Activated naive CD4-positive, alpha-beta T cell treated with anti-CD3 and anti-CD28 coated beads, Interleukin-2, amount 50 U/mL, for 16 hours (primary cell): ENCODE measurements at regions not wholly inside any gene's neighbourhood (a gene's known extent, or its start where the extent isn't known, plus 50 kb on each side); places are given as distances from the start of the nearest gene placed in this dataset.
"Not testable (repeated sequence)": the region's sequence is repeated elsewhere in the genome, so short reads cannot be mapped to it uniquely, and the experiment has no call there.

ENCODE experiments used
- DNase-seq: peaks from one replicate; pipeline ENCODE4 v3.0.0-alpha.2; 2020

DNA sequence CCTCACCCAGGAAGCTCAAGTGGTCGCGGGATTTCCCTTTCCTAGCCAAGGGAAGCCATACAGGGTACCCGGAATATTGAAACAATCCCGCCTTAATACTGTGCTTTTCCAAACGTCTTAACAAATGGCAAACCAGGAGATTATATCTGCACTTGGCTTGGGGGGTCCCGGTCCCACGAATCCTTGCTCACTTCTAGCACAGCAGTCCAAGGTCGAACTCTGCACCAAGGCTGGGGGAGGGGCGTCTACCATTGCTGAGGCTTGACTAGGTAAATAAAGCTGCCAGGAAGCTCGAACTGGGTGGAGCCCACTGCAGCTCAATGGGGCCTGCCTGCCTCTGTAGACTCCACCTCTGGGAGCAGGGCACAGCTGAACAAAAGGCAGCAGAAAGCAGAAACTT lies 1644.8 kb downstream of the PCDH9 start:
- no peak for DNase-seq

DNA sequence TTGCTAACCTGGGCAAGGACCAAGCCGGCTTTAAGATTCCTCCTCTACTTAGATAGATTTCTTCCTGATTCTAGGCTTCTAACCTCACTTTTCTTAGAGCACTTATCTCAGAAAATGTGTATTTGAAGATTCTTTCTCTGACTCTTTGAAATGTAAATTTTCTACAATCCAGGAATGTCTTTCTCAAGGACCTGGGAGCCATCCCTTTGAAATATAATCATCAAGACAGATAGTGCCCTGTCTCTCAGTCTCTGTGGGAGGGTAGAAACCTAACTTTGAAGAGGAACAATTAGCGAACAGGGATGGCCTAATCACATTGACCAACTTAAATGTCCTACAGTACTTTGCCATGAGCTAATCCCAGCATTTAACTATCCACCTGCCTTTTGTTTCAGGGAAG lies 1646.0 kb downstream of the PCDH9 start:
- DNase-seq: no peak

DNA sequence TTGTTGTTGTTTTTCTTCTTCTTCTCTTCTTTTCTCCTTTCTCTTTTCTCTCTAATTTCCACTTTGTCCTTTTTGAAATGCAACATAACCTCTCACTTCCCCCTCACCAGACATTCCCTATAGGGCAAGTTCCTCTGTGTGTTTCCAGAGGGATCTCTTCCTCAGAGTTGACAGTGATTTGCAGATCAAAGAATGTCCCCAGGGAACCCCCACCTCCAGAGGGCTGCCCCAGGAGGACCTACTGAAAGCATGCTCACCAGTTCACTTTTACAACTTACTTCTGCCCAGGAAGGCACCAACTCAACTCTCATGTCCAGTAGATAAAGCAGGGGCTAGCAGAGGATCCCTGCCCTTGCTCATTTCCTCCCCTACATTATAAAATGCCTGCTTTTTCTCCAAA lies 1648.0 kb downstream of the PCDH9 start:
- no peak for DNase-seq

DNA sequence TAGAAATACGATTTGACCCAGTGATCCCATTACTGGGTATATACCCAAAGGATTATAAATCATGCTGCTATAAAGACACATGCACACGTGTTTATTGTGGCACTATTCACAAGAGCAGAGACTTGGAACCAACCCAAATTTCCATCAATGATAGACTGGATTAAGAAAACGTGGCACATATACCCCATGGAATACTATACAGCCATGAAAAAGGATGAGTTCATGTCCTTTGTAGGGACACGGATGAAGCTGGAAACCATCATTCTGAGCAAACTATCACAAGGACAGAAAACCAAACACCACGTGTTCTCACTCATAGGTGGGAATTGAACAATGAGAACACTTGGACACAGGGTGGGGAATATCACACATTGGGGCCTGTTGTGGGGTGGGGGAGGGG lies 1665.6 kb downstream of the PCDH9 start:
- DNase-seq: not testable (repeated sequence)

DNA sequence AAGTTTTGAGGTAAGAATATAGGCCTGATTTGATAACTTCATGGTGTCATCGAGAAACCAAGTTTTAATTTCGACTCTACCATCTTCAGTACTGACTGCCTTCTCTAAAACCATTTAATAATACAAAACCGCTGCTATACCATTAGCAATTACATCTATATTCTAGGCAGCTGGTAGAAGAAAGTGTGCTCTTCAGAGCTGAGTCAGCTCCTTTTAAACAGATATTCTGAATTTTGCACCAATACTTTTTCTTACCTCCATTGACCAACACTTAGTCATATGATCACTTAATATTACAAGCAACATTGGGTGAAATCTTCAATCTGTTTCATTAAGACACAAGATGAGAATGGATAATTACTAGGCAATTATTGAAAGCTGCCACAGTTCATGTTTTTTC lies 1667.8 kb downstream of the PCDH9 start:
- DNase-seq: no peak

DNA sequence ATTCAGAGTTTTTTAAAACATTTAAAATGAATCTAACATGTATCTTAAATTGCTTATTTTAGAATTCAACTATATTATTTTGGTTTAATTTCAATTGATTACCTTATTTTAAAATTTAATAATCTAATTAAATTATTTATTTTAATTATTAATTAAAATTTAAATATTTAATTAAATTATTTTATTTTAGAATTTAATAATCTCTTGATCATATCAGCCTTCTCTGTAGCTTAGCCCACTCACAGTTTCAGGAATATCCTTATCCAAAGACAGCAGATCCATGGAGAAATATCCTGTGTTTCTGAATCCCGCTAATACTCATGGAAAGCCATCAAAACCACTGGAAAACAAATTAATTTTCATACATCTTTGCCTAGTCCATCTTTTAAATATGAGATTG lies 1669.2 kb downstream of the PCDH9 start:
- DNase-seq: no peak

DNA sequence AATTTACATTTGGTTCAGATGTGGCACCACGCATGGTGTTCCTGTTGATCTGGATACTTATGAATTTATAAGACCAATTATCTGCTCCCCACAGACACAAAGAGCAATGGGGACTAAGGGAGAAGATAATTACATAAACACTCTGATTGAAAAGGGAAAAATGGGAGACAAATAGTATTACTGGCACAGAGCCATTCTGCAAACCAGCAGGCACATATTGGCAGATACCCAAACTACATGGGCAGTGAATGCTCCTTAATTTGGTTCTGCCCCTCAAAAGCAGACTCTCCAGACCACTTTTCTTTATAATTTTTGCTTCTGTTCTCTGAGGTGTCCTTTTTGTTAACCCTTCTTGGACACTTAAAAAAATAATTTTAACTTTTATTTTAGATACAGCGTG lies 1674.2 kb downstream of the PCDH9 start:
- DNase-seq: no peak

DNA sequence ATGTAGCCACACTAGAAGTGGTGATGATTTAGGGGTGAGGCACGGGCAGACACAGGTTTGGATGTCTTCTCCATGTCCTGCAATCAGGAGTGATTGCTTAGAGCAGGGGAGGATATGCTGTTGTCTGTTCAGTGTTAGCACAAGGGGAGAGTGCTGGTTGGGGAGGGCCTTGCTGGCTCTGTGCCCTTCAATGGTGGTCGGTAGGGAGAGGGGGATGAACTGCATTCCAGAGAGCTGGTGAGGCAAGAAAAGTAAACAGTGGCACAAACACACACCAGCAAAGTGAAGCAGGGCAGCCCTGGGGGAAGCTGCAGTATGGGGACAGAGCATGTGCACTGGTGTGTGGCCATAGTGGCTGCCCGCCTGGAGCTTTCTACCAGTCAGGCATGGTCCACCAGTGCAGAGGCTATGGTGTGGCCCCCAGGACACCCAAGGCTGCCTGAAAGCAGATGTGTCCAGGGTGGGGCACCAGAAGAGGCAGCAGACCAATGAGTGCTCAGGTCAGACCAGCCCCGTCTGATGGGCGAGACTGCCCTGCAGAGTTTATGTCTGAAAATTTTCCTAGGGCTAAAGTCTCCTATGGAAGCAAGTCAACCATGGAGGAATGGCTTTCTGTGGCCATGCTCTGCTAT lies 1676.9 kb downstream of the PCDH9 start:
- DNase-seq: no peak

DNA sequence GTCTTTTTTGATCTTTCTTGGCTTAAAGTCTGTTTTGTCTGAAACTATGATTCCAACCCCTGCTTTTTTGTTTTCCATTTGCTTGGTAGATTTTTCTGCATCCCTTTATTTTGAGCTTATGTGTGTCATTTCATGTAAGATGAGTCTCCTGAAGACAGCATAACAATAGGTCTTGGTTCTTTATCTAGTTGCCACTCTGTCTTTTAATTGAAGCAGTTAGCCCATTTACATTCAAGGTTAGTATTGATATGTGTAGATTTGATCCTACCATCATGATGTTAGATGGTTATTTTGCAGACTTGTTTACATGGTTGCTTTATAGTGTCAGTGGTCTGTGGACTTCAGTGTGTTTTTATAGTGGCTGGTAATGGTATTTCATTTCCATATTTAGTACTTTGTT lies 1678.9 kb downstream of the PCDH9 start:
- DNase-seq: no peak

DNA sequence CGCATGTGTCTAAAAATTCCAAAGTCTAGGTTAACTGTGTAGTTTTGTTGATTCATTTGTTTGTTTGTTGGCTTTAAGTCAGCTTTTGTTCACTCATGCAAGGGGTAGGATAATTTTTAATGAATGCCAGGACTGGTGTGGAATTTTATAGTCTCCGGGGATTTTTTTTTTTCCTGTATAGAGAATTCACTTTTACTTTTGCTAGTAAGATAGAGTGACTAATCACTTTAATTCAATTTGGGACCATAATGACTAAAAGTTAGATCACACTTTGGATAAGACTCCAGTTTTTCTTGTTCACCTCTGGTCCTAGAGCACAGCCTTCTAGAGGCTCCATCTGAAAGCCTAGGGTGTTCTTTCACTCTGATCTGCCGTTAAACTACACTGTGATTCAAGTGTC lies 1690.0 kb downstream of the PCDH9 start:
- DNase-seq: no peak

DNA sequence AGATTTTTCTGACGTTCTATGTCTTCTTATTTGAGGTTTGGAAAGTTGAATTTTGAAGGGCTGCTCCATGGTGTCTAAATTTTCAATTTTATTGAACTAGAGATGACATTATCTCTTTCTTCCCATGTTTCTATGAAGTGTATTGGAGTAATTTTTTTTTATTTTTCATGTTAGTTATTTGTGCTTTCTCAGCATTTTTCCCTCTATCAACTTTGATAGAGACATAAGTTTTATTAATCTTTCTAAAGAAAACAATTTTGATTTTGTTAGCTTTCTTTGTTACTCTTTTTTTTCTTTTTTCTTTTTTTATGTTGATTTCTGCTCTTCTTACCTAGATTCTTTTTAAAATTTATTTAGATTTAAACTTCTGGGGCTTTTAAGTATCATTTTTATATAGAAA lies 1694.8 kb downstream of the PCDH9 start:
- DNase-seq: no peak

DNA sequence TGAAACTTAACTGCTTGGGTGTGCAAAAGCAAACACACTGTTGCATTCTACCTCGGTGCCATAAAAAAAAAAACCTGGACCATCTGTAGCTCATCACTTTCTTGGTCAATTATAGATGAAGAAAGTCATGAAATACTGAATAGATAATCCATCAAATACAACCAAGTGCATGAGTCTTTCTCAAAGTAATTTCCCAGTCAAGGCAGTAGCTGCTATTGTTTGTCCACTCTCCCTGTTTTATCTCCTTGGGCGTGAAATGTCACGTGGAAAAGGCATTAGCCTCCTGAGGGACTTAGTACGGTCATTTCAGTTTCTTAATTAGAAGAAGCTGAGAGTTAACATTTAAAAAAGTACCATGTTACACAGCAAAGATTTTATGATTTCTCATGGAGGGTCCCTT lies 1697.9 kb downstream of the PCDH9 start:
- DNase-seq: no peak

DNA sequence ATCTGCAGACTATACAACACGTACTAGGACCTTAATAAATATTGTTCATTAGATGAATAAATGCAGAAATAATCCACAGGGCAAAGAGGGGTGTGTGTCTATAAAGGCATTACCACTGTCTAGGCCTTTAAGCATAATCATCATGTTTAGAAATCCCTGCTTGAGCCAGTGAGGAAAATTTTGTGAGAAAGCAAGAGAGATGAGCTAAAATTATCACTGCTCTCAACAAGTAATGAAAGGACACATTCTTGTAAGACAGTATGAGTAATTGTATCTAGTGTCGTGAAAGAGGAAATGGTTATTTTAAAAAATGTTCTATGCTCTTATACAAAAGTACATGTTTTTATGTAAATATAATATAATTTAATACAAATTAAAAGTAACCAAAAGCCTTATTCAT lies 1699.4 kb downstream of the PCDH9 start:
- no peak for DNase-seq

DNA sequence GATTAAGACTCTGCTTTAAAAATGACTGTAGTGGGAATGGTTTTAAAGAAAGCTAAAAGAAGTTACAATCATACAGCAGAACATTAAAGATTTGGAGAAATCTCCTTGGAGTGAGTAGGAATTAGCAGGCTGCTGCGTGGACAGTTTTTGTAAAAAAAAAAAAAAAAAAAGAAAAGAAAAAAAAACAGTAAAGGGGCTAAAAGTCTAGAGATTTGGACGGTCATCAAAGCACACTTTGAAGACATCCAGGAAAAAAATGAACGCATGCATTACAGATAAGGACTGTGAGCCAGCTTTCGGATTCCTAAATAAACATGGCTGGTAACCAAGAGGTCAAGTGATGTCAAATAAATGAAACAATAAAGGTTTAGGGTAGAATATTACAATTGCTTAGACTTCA lies 1700.6 kb downstream of the PCDH9 start:
- DNase-seq: no peak

DNA sequence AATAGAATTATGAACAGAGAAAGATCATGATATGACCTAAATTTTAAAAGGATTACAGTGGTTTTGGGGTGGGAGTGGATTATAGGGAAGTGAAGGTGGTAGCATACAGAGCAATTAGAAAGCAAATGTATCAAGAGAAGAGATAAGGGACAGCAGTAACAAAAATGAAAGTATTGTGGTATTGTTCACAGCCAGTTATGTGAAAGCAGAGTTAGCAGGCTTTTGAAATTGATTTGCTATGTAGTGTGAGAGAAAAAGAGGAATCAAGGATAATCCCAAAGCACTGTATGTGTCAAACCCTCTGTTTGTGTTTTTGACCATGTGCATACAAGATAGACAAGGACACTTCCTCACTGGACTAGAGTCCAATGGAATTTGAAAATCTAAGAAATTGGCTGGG lies 1721.4 kb downstream of the PCDH9 start:
- no peak for DNase-seq

DNA sequence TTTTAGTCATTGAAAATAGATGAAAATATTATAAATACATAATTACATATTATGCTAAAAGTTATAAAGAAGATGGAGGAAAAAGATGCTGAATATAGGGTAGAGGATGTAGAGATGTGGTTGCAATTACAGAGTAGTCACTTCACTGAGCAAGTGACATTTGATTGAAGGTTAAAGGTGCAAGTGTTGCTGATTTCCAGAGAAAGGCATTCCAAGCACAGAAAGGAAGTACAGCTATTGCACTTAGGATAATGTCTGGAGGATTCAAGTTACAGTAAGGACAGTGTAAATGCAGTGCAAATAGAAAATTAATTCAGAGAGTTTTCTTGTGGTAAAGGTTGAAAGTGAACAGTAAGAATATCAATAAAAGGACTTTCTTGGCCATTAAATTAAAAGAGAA lies 1721.8 kb downstream of the PCDH9 start:
- DNase-seq: no peak

DNA sequence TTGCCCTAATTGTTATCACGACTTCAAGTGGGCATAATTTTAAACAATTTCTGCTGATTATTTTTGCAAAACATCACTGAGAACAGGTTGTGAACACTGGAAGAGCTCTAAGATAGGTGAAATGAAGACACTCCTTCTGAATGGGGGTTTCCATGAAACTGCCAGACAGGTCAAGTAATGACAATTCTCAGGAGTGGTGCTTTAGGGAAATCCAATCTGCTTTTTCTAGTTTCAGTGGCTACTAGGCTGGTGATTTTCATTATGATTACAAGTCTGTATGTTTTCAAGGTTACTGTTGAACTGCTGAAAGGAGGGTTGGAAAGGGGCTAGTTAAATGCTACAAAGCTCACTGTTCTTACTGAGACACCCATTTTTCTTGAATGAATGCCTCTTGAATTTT lies 1724.2 kb downstream of the PCDH9 start:
- no peak for DNase-seq

DNA sequence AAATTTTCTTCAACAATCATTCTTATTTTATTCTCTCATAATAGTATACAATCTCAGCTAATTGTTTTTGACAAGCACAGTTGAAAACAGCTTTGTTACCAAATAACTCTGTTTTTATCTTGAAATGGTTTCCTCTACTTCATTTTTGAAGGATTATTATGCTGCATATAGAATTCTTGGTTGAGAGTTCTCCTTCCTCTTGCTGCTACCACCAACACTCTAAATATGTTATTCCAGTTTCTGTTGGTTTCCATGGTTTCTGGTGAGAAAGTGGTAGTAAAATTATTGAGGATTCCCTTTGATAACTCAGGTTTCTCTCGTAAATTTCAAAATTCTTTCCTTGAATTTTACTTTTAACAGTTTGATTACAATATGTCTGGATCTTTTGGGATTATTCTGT lies 1725.9 kb downstream of the PCDH9 start:
- no peak for DNase-seq

DNA sequence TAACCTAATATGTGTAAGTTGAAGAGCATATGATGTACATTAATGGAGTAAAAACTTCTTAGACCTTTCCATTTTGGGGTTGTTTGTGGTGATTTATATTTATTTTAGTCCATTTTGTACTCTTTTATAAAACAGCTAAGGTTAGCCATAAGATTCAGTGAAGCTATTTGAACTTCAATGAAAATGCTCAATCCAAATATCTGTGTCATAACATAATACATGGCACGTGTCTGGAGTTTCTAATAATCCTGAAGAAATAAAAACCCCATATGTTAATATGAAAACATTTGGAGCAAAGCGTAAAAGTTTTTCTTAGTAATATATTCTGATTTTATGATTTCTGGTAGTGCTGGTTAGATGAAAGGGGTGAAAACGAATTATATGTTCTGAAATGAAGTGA lies 1729.7 kb downstream of the PCDH9 start:
- no peak for DNase-seq

DNA sequence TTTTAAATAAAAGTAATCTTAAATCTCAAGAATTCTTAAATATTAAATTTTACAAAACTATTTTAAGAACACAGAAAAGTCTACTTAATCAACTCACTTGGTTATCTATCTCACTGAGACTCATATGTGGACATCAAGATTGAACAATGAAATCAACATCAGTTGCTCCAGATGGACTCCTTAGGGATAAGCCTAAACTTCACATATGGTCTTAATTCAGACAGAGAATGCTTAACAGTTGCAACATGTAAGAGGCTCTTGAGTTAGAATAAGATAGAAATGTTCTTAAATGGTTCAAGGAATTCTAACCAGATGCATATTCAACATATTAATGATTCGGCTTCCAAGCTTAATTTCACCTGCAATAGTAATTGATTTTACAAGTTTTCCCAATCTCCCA lies 1730.9 kb downstream of the PCDH9 start:
- no peak for DNase-seq

DNA sequence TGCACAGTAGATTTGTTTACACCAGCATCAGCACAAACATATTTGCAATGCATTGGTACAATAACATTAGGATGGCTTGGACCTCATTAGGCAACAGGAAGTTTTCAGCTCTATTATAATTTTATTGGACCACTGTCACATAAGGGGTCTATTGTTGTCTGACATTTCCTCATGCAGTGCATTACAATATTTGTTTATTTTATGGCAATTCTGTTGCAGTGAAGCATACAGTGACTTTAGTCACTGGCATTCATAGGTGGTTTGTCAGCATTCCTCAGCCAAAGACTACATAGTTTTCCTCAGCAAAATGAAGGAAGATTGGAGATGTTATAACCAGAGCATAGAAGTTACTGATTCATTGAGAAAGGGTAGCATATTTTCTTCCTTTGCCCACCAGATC lies 1732.9 kb downstream of the PCDH9 start:
- no peak for DNase-seq

DNA sequence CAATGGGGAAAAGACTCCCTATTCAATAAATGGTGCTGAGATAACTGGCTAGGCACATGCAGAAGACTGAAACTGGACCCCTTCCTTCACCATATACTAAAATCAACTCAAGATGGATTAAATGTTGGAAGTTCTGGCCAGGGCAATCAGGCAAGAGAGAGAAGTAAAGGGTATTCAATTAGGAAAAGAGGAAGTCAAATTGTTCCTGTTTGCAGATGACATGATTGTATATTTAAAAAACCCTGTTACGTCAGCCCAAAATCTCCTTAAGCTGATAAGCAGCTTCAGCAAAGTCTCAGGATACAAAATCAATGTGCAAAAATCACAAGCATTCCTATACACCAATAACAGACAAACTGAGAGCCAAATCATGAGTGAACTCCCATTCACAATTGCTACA lies 1739.4 kb downstream of the PCDH9 start:
- not testable (repeated sequence) for DNase-seq

DNA sequence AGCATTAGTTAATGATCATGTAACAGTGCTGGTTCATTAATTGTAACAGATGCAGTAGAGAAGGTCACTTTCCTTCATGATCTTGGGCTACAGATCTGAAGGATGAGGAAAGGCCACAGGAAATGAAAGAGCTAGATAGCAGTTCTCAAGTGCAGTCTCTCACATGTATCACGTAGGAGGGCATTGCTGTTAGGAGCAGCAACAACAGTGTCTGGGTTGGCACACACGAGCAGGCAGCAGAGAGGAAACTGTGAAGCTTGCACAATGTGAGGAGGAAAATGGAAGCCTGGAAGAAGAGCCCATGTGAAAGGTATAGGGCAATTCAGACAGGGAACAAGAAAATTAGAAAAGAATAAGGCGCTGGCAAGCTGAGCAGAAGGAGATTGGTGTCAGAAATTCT lies 1741.5 kb downstream of the PCDH9 start:
- no peak for DNase-seq

DNA sequence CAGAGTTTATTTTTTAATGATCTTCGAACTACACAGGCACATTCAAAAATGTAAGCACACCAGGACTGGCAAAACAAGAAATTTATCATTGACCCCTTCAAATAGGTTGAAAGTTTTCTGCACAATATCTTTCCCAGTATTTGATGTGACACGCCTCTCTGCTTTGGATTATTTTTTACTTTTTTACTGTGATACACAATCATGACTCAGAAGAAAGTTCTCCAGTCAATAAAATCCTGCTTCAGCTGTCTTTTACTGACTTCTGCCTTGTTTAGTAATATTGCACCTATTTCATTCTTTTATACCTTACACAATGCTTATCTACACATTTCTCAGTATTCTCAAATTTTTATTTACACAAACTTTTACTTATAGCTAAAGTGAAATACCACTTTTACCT lies 1750.4 kb downstream of the PCDH9 start:
- DNase-seq: no peak

DNA sequence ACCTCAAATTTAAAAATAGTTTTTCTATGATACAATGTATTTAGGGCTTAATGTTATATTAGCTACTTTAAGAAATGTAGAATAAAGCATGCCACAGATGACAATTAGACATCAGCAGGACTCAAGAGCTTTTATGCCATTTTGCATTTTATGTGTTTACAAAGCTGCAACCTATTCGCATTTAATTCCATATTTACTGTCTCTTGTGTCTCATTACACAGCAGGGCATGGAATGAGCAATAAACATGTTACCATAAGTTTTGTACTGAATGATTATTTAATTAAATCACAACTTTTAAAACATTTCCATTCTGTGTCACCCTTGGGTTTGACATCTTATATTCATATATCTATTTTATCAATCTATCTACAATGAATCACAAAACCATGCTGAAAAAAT lies 1756.9 kb downstream of the PCDH9 start:
- DNase-seq: no peak

DNA sequence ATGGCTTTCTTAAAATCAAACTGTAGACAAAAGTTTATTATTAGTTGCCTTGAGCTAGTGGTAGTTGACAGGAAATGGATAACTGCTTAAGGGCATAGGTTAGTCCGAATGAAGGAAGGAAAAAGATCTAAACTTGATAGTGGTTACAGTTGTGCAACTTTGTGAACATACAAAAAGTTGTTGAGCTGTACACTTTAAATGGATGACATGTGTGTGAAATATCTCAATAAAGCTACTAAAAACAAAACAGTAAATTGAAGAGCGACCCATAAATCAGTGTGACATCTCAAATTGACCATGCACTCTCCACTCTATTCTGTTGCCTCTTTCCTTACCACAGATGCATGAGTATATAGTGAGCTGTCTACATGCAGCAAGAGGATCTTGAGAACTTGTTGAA lies 1757.8 kb downstream of the PCDH9 start:
- DNase-seq: no peak
